OCI-LY1 (cell line): ENCODE measurements at regions not wholly inside any gene's neighbourhood (a gene's known extent, or its start where the extent isn't known, plus 50 kb on each side); places are given as distances from the start of the nearest gene placed in this dataset.

ENCODE experiments used
- EZH2 ChIP-seq: fragments of 200-600 bp; sonication (generic), shearing (Covaris generic); IDR thresholded peaks from 2 replicates; pipeline ENCODE4 v1.8.0; 2017; ENCODE audit warnings: borderline replicate concordance, mixed run types, mild to moderate bottlenecking, antibody characterized with exemption, low read length, moderate library complexity, mixed read lengths
- TF ChIP-seq, protein P1 (sequence below): fragments of 200-600 bp; sonication (generic), shearing (Covaris generic); IDR thresholded peaks from 2 replicates; pipeline ENCODE4 v1.5.1; 2017; ENCODE audit warnings: mild to moderate bottlenecking, antibody characterized with exemption, low read length, moderate library complexity, mixed read lengths

DNA sequence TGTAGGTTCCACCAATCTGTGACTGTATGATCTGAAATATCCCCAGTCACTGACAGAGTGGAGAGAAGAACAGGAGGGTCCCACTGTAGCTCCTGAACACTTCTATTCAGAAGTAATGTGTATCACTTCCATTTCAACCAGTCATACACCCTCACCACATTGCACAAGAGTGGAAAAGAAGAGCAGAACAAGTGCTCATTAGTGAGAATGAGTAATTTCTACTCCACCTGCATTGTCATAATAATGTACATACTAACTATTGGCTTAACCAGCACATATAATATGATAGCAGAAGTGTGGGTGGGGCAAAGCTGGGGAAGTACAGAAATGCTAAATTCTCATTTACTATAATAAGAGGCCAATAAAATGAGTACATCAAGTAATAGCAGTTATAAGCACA, 342.7 kb downstream of the LMO7 start:
- TF ChIP-seq, protein P1, sequence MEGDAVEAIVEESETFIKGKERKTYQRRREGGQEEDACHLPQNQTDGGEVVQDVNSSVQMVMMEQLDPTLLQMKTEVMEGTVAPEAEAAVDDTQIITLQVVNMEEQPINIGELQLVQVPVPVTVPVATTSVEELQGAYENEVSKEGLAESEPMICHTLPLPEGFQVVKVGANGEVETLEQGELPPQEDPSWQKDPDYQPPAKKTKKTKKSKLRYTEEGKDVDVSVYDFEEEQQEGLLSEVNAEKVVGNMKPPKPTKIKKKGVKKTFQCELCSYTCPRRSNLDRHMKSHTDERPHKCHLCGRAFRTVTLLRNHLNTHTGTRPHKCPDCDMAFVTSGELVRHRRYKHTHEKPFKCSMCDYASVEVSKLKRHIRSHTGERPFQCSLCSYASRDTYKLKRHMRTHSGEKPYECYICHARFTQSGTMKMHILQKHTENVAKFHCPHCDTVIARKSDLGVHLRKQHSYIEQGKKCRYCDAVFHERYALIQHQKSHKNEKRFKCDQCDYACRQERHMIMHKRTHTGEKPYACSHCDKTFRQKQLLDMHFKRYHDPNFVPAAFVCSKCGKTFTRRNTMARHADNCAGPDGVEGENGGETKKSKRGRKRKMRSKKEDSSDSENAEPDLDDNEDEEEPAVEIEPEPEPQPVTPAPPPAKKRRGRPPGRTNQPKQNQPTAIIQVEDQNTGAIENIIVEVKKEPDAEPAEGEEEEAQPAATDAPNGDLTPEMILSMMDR, result no peak
- no peak for TF ChIP-seq EZH2
